NCI-H748 treated with DMSO at 0.1 percent for 48 hours (cell line): ENCODE measurements at regions not wholly inside any gene's neighbourhood (a gene's known extent, or its start where the extent isn't known, plus 50 kb on each side); places are given as distances from the start of the nearest gene placed in this dataset.
"Not testable (repeated sequence)": the region's sequence is repeated elsewhere in the genome, so short reads cannot be mapped to it uniquely, and the experiment has no call there.

Source experiments
- DNase-seq: peaks from one replicate; lab custom pipeline; 2025; lab: John Stamatoyannopoulos, UW

DNA sequence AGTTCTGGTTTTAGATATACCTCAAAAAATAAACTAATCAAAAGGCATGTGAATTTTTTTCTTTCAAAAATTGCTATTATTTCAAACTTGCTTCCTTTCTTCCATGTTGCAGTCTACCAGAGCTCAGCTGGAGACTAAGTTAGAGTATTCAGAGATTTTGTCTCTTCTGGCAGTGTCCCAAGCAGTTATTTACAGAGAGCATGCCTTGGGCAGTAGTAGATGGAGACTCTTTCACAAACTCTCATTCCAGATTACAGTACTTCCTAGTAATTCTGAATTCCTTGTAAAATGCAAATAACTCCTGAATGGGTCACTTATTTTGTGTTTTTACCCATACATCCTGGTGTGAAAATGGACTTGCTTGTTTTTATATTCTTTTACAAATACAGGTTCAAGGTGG lies 703.4 kb downstream of the EPHA7 start:
- no peak for DNase-seq

DNA sequence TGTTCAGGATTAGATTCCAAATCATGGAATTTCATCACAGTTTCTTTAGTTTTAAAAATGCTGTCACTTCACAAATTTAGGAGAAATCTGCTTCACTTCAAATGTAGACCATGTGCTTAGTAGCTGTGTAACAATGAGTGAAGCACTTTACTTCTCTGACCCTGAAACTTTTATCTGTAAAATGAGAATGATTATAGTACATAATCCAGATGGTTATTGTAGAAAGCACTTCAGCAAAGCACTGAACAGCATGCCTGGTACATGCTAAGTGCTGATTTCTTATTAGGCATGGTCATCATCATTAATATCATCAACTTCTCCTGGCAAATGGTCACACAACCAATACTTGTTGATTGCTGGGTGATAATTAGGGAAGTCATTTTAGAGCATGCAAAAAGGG lies 705.0 kb downstream of the EPHA7 start:
- no peak for DNase-seq

DNA sequence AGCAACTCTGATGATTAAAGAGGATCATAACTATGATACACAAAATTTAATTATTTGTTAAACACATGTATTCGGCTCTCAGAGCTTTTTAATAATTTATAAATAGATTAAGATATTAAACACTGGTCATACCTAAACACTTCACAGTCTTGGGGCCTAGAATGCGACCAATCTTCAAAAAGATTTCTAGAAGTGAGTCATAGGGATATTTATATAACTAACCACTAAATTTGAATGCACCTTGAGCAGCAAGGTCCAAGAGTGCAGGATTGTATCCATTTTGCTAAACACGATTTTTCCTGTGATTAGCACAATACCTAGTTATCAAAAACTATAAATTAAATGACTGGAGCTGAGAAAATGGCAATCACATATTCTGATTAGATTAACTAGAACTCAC lies 709.3 kb downstream of the EPHA7 start:
- no peak for DNase-seq

DNA sequence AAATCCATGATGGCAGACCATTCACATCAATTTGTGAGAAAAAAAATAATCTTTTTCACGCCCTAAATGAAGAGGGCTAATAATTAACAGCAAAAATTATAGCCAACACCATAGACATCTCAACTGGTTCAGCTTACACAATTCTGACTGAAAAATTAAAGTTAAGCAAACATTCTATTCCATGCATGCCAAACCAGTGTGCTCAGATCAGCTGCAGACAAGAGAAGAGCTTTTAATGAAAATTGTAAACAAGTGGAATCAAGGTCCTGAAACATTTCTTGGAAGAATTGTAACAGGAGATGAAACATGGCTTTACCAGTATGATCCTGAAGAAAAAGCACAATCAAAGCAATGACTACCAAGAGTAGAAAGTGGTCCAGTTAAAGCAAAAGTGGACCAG lies 710.4 kb downstream of the EPHA7 start:
- DNase-seq = no peak

DNA sequence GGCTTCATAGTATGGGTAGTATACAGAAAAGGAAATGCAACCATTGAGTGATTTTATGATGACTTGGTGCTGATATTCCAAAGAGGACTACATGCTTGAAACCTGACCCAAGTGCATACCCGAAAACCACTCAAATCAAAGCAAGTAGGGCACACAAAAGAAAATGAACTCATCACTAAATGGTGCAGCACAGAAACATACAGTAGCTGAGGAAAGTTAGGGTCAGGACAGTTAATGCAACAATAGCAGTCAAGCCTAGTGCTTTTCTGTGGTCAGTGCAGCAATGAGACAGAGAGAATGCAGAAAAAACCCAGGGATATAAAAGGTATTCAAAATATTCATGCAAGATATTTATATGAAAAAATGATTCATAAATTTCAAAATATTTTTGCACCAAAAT lies 711.1 kb downstream of the EPHA7 start:
- no peak for DNase-seq

DNA sequence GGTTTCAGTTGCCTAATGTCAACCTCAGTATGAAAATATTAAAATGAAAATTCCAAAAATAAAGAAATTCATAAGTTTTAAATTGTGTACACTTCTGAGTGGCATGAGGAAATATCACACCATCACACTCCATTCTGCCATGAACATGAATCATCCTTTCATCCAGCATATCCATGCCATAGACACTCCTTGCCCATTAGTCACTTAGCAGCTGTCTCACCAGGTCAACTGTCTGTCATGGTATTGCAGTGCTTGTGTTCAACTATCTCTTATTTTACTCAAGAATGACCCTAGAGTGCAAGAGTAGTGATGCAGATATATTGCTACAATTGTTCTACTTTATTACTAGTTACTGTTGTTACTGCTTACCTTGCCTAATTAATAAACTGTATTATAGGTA lies 712.4 kb downstream of the EPHA7 start:
- no peak for DNase-seq

DNA sequence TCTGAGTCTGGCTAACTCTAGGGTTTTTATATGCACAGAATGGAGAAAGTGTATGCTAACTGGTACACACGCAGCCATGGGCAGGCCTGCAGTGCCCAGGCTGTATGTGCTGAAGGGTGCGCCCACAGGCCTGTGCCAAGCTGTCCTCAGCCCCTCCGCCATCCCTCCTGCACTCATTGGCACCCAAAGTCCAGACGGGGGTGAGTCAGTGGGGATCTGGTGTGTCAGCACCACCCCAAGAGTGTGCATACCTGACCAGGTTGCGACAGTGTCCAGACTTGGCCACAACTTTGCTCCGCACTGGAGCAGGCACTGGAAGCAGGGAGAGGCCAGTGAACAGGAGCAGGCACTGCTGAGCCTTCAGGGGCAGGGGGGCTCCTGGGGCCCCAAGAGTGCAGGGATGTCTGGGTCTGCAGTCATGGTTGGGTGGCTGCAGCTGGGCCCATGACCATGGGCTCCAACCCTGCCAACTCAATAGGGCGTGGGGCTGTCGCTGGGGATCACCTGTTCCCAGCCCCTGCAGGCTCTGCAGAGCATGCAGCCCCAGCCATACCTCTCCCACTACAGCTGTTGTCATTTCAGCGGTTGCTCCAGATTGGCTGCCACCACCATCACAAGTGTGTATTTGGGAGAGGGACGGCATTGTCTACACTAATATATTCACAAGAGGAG lies 717.8 kb downstream of the EPHA7 start:
- no peak for DNase-seq

DNA sequence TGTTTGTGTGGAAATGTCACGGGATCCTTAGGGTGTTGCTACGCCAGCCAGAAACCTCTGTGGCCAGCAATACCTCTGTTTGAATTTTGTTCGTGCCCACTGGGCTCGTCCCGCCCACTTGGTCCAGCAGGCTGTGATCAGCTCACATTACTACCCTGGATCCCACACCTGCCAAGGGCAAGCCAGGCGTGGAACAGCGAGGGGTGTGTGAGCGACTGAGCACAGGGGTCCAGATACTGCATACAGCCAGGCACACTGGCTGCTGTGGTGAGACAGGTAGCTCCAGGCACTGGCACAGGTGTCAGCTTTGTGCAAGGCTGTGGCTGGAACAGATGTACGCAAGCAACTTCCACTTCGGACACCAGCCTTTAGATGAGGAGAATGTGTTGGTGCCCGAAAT lies 718.9 kb downstream of the EPHA7 start:
- no peak for DNase-seq

DNA sequence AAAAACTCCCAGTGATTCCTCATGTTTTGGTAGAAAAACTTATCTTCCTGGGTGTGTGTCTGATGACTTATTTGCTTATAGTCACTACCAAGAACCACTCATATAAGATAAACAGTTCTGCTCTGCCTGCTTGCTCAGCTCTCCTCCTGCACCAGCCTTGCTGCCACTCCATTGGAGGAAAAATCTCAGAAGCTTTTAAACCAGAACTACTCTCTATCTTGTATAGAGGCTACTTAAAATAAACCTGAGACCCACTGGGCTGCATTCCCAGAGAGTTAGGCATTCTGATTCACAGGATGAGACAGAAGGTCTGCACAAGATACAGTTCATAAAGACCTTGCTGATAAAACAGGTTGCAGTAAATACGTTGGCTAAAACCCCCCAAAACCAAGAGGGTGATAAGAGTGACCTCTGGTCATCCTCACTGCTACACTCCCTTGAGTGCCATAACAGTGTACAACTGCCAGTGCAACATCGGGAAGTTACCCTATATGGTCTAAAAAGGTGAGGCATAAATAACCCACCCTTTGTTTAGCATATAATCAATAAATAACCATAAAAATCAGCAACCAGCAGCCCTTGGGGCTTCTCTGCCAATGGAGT lies 728.3 kb downstream of the EPHA7 start:
- DNase-seq = no peak

DNA sequence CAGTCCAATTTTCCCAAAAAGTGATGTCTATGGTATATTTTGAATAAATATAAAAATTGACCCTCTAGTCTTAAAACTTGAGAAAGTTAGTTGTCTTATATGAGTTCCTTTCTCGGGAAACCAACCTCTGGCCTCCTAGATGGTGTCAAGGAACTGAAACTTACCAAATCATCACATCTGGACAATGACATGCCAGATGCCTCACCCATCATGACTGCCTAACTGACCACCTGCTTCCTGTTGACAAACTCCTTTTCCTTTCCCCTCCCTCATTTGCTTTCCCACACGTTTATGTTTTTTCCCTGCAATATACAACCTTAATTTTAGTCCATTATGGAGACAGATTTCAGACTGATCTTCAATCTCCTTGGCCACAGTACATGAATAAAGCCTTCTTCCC lies 731.0 kb downstream of the EPHA7 start:
- DNase-seq = no peak

DNA sequence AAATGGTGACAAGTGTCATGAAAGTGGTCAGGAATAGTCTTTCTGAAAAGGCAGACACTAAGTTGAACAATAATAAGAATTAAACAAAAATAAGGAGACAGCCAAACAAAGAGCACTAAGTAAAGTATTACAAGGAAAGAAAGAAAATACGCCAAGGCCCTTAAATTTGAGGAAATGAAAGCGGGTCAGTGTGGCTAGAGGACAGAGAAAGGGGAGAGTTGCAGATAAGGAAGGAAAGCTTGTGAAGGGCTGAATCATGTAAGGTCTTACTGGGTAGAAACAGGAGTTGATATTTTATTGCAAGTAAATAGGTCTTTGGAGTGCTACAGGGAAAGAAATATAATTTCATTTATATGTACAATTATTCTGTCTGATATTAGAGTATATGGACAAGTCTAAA lies 732.1 kb downstream of the EPHA7 start:
- no peak for DNase-seq

DNA sequence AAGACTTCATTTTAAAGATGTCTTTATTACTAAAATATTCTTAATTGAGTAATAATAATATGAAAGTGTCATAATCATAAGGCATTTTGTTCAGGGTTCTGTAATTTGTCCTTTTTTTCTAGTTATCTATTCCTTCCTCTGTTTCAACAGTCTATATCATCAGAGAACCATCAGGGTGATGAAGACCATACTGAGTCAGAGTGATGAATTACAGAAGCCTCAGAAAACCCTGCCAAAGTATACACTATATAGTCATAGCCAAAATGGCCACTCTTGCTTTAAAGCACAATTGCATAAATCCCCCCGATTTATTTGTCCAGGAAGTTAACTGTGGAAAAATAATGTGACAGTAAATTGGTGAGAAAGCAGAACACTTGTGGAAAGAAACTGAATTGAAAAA lies 735.0 kb downstream of the EPHA7 start:
- no peak for DNase-seq

DNA sequence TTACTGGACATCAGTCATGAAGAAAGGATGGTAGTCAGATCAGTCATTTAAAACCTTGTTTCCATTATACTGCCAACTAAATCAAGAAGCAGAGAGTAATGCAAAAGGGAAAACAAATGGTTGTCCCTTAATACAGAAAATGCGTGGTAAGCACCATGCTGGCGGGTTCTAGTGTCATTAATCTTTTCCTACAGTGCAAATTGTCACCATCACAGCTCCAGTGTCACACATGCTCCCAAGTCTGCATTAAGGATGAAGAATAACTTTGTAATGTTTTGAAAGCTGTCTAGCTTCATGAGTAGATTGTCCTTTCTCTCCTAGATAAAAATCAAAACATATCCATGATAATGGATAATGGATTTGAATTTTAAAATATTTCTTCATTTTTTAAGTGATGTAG lies 735.6 kb downstream of the EPHA7 start:
- DNase-seq = no peak

DNA sequence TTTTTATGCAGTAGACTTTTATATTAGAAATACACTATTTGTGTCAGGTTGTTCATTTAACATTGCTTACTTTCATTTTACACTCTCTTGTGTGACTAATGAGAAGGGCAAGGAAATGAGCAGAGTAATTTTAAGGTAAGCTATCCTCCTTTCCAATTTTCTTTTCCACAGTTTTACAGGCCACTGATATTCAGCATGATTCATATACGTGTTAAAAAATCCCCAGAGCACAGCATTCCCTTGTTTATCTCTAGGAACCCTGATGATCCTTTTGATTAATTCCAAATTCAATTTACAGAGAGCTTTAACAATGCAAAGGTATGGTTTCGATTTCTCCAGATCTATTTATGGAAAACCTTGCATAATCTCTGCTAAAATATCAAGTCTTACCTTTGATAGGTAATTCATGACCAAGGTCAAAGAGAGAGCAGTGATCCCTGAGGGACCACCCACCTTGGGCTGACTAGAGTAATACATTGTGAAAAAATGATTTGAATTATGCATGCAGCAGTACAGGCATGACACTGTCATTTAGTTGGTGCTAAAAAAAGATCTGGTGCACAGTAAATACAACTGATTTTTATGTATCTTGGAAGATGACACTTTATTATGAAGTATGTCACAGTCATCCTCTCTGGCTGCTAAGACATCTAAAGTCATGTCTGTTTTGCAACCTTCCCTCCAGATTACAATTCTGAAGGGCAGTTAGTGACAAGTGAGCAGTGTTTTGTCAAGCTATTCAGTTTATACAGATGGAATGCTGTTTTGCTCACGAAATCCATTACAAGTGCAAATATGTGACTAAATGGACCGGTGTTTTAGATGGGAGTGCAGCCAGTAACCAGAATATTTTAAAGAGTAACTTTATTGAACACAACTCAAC lies 736.6 kb downstream of the EPHA7 start:
- DNase-seq = no peak

DNA sequence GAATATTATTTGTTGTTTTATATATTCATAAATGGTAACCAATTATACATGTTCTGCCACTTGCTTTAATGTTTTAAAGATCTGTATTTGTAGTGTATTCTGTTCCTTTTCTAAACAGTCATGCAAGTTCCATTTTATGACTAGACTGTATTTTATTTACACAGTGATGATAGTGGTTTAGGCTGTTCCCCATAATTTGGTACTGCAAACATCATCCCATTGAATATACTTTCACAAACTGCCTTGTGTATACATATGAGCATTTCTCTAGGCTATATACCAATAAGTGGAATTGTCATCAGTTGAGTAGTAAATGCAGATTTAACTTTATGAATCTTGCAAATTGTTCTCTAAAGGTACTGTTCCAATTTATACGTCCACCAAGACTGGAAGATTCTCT lies 738.0 kb downstream of the EPHA7 start:
- peak; percentile 26 for DNase-seq

DNA sequence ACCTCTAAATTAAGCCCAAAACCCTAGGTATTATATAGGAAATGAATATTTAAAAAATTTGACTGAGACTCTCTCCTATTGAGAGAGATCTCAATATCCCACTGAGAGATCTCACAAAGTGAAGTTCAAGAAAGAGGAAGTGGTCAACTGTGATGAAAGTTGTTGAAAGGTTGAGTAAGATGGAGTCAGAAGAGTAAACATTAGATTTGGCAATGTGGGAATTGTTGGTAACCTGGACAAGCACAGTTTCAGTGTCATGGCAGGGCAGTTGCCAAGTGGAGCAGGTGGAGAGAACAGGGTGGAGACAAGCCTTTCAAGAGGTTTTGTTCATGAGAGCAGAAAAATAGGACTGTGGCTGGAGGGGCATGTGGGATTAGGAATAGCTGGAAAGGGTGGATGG lies 747.9 kb downstream of the EPHA7 start:
- not testable (repeated sequence) for DNase-seq

DNA sequence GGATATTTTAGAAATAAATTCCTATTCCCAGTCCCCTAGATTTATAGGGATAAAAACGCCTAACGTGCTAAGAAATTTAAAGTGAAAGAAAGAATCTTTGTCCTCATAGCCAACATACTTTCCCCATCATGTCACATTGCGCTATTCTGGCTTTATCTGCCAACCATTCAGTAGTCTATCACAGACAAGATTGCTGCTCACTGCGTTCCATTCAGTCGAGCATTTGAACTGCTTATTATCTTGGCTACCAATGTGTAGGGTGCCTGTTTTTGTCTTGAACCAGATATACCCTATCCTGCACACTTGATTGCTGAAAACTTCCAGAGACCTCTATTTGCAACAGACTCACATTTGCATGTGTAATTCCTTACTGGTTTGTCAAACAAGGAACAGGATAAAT lies 751.5 kb downstream of the EPHA7 start:
- no peak for DNase-seq

DNA sequence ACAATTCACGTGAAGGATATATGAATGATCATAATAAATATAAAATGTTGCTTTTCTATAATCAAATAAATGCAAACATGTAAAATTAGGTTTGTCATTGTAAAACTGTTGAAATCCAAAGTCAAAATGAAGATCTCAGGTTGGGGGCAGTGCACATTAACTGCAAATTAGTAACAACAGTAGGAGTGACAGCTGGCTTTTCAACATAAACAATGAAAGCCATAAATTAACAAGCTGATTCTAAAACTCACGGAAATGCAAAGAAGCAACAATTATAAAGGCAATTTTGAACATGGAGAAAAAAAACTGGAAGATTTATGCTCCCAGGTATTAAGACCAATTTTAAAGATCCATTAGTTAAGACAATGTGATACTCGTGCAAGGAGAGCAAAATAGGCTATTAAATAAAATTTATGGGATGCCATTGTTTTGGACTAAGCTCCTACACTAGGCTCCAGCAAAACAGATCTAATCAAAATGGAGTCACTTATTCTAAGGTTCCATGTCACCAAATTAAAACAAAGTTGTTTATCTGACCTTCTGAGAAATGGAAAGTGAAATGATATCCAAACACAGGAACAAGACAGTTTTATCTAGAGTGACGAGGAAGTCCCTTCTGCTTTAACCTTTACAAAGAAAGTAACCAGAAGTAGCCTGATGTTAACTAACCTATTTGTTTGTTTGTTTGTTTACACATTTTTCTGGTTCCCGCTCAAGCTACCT lies 770.8 kb downstream of the EPHA7 start:
- DNase-seq = peak; percentile 86

DNA sequence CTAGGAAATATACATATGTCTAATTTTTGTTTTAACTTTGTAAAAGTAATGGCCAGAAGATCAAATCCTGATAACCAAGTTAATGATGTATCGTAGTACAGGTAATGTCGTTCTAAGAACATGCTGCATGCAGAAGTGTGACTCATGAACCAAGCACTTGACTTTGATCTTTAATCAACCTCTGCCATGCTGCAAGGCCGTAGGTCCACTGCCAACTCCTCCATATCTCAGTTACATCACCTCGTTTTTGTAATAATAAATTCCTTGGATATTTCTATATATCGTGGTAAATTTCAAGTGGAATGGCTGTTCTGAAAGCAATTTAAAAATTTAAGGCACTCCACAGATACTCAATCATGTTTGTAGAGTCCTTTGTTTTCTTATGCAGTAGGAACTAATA lies 771.7 kb downstream of the EPHA7 start:
- peak; percentile 20 for DNase-seq

DNA sequence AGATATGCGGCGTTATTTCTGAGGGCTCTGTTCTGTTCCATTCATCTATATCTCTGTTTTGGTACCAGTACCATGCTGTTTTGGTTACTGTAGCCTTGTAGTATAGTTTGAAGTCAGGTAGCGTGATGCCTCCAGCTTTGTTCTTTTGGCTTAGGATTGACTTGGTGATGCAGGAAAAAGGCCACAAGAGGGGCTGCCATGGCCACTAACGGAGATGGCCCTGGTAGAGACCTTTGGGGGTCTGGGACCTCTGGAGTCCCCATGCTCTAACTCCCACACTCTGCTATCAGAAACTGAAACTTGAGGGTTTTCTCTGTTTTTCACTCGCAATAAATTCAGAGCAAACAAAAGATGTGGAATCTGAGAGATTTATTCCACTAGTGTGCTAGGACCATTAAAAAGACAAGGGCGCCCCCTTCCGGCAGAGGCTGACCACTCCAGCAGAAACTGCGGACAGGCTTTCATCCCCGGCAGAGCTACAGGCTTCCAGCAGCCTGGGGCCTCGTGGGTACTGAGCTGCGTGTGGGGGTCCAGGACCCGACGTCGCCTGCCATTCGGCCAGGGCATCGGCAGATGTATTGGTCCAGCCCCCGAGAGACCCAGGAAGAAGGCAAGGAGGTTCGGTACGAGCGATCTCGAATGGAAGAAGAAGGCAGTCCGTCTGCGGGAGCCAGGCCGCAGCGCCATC lies 775.1 kb downstream of the EPHA7 start:
- peak; percentile 35 for DNase-seq

DNA sequence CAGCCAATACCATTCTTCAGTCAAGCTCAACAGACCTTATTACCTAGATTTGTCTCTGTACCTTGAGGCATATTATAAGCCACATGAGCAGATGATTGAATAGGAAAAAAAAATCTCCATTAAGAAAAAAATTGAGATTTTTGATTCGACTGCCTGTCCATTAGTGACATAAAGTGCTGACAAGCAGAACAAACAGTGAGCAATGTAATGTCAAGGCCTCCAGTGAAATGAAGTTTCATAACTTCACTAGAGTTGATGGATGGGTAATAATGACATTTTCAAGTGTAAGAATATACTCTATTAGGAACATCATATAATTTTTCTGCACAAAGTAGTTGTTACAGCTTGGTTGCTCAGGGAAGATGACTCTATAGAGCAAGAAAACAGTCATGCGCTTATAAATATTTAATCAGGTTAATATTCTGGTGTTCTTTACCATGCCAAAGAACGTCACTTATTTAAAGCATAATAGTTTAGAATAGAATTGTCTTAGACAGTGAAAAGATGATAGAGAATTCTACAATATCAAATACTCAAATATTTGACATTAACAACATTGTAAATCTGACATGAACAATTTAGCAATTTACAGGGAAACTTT lies 783.7 kb downstream of the EPHA7 start:
- no peak for DNase-seq

DNA sequence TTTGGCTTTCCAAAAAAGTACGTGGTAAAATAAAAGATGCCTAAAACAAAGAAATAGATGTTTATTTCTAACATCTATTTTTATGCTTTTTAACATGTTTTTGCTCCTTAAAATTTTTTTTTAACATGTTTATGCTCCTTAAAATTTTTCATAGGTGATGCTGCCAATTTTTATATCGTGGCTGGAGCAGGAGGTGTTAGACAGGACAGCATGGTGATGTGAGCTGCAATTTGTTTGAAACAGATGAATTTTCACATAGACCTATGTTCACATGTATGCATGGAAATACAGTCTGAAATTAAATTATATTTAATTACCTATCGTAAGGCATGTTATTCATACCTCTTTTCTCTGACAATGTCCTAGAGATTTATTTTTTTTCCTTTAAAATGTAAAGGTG lies 784.8 kb downstream of the EPHA7 start:
- no peak for DNase-seq
